HCT116 (cell line): ENCODE measurements at regions not wholly inside any gene's neighbourhood (a gene's known extent, or its start where the extent isn't known, plus 50 kb on each side); places are given as distances from the start of the nearest gene placed in this dataset.

ENCODE experiments used
- ATF3 ChIP-seq: IDR thresholded peaks from 2 replicates; pipeline ENCODE4 v1.6.1; 2012
- CEBPB ChIP-seq: IDR thresholded peaks from 2 replicates; pipeline ENCODE4 v1.6.1; 2012; ENCODE audit warnings: low read depth
- CTCF ChIP-seq, 3 experiments: fragments of 200-600 bp in 1 of 3; sonication (generic) in 1 of 3; IDR thresholded peaks in 2 of 3; conservative IDR thresholded peaks in 1 of 3; 2 replicates each; pipeline ENCODE4 v1.5.1; 2012 to 2017; ENCODE audit warnings: low read depth in 2 of 3, low read length in 2 of 3, antibody characterized with exemption in 1 of 3, borderline replicate concordance in 1 of 3, control low read depth in 1 of 3, mild to moderate bottlenecking in 1 of 3, mixed read lengths in 1 of 3, mixed run types in 1 of 3, moderate library complexity in 1 of 3; ENCODE audit not compliant: insufficient read depth in 1 of 3
- JUND ChIP-seq: IDR thresholded peaks from 2 replicates; pipeline ENCODE4 v1.6.1; 2012
- POLR2A ChIP-seq: IDR thresholded peaks from 2 replicates; pipeline ENCODE4 v1.7.0; 2011; ENCODE audit warnings: borderline replicate concordance; ENCODE audit not compliant: insufficient read depth, insufficient read length; ENCODE audit errors: extremely low read depth
- POLR2AphosphoS5 ChIP-seq: IDR thresholded peaks from 2 replicates; pipeline ENCODE4 v1.6.1; 2011; ENCODE audit warnings: mild to moderate bottlenecking, low read depth, low read length, moderate library complexity
- RAD21 ChIP-seq: IDR thresholded peaks from 2 replicates; pipeline ENCODE4 v1.6.1; 2012; ENCODE audit warnings: low read depth, mild to moderate bottlenecking
- REST ChIP-seq: IDR thresholded peaks from 2 replicates; pipeline ENCODE4 v1.6.1; 2012; ENCODE audit warnings: low read depth
- SP1 ChIP-seq: IDR thresholded peaks from 2 replicates; pipeline ENCODE4 v1.6.1; 2012; ENCODE audit warnings: low read depth
- SRF ChIP-seq: IDR thresholded peaks from 2 replicates; pipeline ENCODE4 v1.6.1; 2012; ENCODE audit warnings: low read depth
- ZFX ChIP-seq: fragments of 450-650 bp; IDR thresholded peaks from 2 replicates; pipeline ENCODE4 v1.6.1; 2017

DNA sequence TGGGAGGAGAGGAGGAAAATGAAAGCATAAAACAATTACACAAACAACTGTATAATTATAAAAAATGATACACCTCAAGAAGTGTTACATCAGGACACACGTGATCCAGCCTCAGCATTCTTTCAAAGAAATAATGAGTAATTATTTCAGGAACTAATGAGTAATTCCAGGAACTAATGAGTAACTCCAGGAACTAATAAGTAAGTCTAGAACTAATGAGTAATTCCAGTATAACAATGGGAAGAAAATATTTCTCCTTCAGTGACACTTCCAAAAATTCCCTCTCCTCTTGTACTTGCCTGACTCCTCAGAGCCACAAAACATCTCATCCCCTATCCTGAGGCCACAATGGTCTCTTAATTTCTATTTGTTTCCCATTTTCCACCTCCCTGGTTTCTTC is 63.5 kb upstream of the COL25A1 start:
- no peak for TF ChIP-seq REST
- TF ChIP-seq CTCF (IDR thresholded peaks at IDR 0.05 in 2 of 3, conservative IDR thresholded peaks at IDR 0.05 in 1 of 3; ENCODE audit: borderline replicate concordance in 1 of 3, insufficient read depth in 1 of 3, low read depth in 2 of 3, low read length in 2 of 3): no peak
- TF ChIP-seq SP1: no peak
- TF ChIP-seq CEBPB: no peak
- no peak for TF ChIP-seq POLR2AphosphoS5
- no peak for TF ChIP-seq ATF3
- TF ChIP-seq SRF: no peak
- TF ChIP-seq POLR2A: no peak
- no peak for TF ChIP-seq RAD21
- no peak for TF ChIP-seq ZFX
- no peak for TF ChIP-seq JUND
